ENCODE measurements at regions not wholly inside any gene's neighbourhood (a gene's known extent, or its start where the extent isn't known, plus 50 kb on each side); places are given as distances from the start of the nearest gene placed in this dataset.

- Histone ChIP-seq H3K56ac (ENCODE audit: insufficient read length, low read depth, low read length) (no peak overlapping the region), H3K4me2 (ENCODE audit: insufficient read depth, insufficient read length, low read length) (no peak overlapping the region), H3K9ac (ENCODE audit: extremely low read depth, insufficient read length, low read length) (no peak overlapping the region), H2BK15ac (ENCODE audit: low read depth, low read length) (no peak overlapping the region), H4K91ac (ENCODE audit: insufficient read length, low read depth, low read length) (no peak overlapping the region), H2AK5ac (ENCODE audit: insufficient read length, low read length) (no peak overlapping the region), H2BK5ac (ENCODE audit: insufficient read length, low read length) (no peak overlapping the region), H3K9me3 (ENCODE audit: control insufficient read depth, low read depth, low read length) (no peaks in the 10 kb centered on the region), H3K23ac (ENCODE audit: insufficient read length, low read depth, low read length) (no peak overlapping the region), H2BK12ac (ENCODE audit: insufficient read length, low read depth, low read length) (no peak overlapping the region), H3K27me3 (ENCODE audit: insufficient read depth, low read length) (no peaks in the 10 kb centered on the region), H2BK120ac (ENCODE audit: low read depth, low read length, poor library complexity, severe bottlenecking) (no peak overlapping the region), H4K5ac (ENCODE audit: insufficient read length, low read depth, low read length) (no peak overlapping the region), H2BK20ac (ENCODE audit: low read depth, low read length, poor library complexity, severe bottlenecking) (no peak overlapping the region), H4K20me1 (ENCODE audit: control insufficient read depth, insufficient read depth, insufficient read length) (no peaks in the 10 kb centered on the region), H3K23me2 (ENCODE audit: insufficient read length, low read depth, low read length, poor library complexity, severe bottlenecking) (no peaks in the 10 kb centered on the region), H3K27ac (ENCODE audit: insufficient read length, low read depth, low read length) (no peak overlapping the region), H3K18ac (ENCODE audit: insufficient read length, low read depth, low read length) (no peak overlapping the region), H3K4ac (ENCODE audit: low read depth, low read length) (no peak overlapping the region), H3K14ac (ENCODE audit: insufficient read depth, low read length) (no peak overlapping the region), H2AFZ (ENCODE audit: low read length) (no peak overlapping the region), H3K79me2 (ENCODE audit: insufficient read depth, low read length) (no peaks in the 10 kb centered on the region), H3K4me1 (ENCODE audit: insufficient read depth, low read length) (no peaks in the 10 kb centered on the region; the same call in 1 of the 2 replicates), H3T11ph (ENCODE audit: low read length) (no peak overlapping the region), H4K8ac (replicated peaks; ENCODE audit: insufficient read length, low read depth, low read length) (no peak overlapping the region), H3K79me1 (ENCODE audit: insufficient read depth, low read depth, low read length, poor library complexity, severe bottlenecking) (no peaks in the 10 kb centered on the region)
- Mint-ChIP-seq H3K9me3 (no peaks in the 10 kb centered on the region), H3K27me3 (ENCODE audit: low read depth) (no peaks in the 10 kb centered on the region), H3K4me3 (no peak overlapping the region), H3K4me1 (peaks cover 10 to 11% of the 10 kb centered on the region in 2 experiments), H3K27ac (no peak overlapping the region), H3K36me3 (ENCODE audit: insufficient read depth in 1 of 3, low read depth in 3 of 3) (no peaks in the 10 kb centered on the region)
- TF ChIP-seq CTCF (conservative IDR thresholded peaks at IDR 0.05): no peak
- no peak for DNase-seq
- no CpG with 5 or more reads among the region's 1 CpG for WGBS (ENCODE audit: extremely low coverage, insufficient read length, low lambda C conversion rate)
Measured at GRCh38 chr3:144466114-144466513, 494.5 kb downstream of the DIPK2A start.

All from H9 (cell line).